SK-N-SH (cell line): ENCODE measurements at regions not wholly inside any gene's neighbourhood (a gene's known extent, or its start where the extent isn't known, plus 50 kb on each side); places are given as distances from the start of the nearest gene placed in this dataset.

Source experiments
- CTCF ChIA-PET: fragments of 300-600, 350-600 bp; formaldehyde crosslinking; extraction: SDS; loops from one replicate; lab custom pipeline; 2021; lab: Yijun Ruan, JAX
- POLR2A ChIA-PET: fragments of 350-600 bp; sonication (Branson Sonifier 250); formaldehyde crosslinking; extraction: SDS; loops from one replicate; lab custom pipeline; 2020; ENCODE audit warnings: antibody characterized with exemption, inconsistent platforms; lab: Yijun Ruan, JAX
- DNase-seq: peaks from one replicate; pipeline ENCODE4 v3.0.0; 2012
- H2AFZ ChIP-seq: fragments of 200-600 bp; sonication (generic); 2 replicates; pipeline ENCODE4 v1.8.1; 2016; ENCODE audit warnings: antibody characterized with exemption, mild to moderate bottlenecking, low read depth
- H3F3A ChIP-seq: fragments of 200-600 bp; sonication (generic); replicated peaks from 2 replicates; pipeline ENCODE3; 2016; ENCODE audit warnings: antibody characterized with exemption, mild to moderate bottlenecking; ENCODE audit not compliant: insufficient read depth
- H3K27ac ChIP-seq, 2 experiments: fragments of 200-500 bp in 1 of 2; fragments of 200-600 bp in 1 of 2; sonication (Bioruptor generic) in 1 of 2; sonication (generic), shearing (Covaris generic) in 1 of 2; 2 replicates each; pipeline versions ENCODE4 v1.5.1 to v1.6.1; 2014 to 2016; ENCODE audit warnings: low read depth in 2 of 2, inconsistent platforms in 1 of 2, low read length in 1 of 2, mild to moderate bottlenecking in 1 of 2, mixed read lengths in 1 of 2
- H3K27me3 ChIP-seq: fragments of 200-600 bp; sonication (generic), shearing (Covaris generic); 2 replicates; pipeline ENCODE4 v1.6.1; 2016; ENCODE audit warnings: mixed run types; ENCODE audit not compliant: insufficient read depth
- H3K36me3 ChIP-seq, 2 experiments: fragments of 200-500 bp in 1 of 2; fragments of 200-600 bp in 1 of 2; sonication (Bioruptor generic) in 1 of 2; sonication (generic) in 1 of 2; replicated peaks in 1 of 2; 2 replicates each; pipeline versions ENCODE3 to v1.5.1; 2014 to 2016; ENCODE audit warnings: low read length in 1 of 2, mild to moderate bottlenecking in 1 of 2; ENCODE audit not compliant: insufficient read depth in 2 of 2, control insufficient read depth in 1 of 2
- H3K4me1 ChIP-seq, 2 experiments: fragments of 200-500 bp in 1 of 2; fragments of 200-600 bp in 1 of 2; sonication (Bioruptor generic) in 1 of 2; sonication (generic), shearing (Covaris generic) in 1 of 2; 2 replicates each; pipeline versions ENCODE4 v1.5.1 to v1.6.1; 2014 to 2016; ENCODE audit warnings: low read depth in 1 of 2, low read length in 1 of 2, mixed run types in 1 of 2; ENCODE audit not compliant: insufficient read depth in 2 of 2, control insufficient read depth in 1 of 2
- H3K4me2 ChIP-seq: fragments of 200-600 bp; sonication (generic), shearing (Covaris generic); 2 replicates; pipeline ENCODE4 v1.6.1; 2017; ENCODE audit warnings: mixed run types
- H3K4me3 ChIP-seq, 2 experiments: fragments of 200-500 bp in 1 of 2; fragments of 200-600 bp in 1 of 2; sonication (Bioruptor generic) in 1 of 2; sonication (generic), shearing (Covaris generic) in 1 of 2; 2 replicates each; pipeline versions ENCODE4 v1.5.1 to v1.8.1; 2014 to 2016; ENCODE audit warnings: low read depth in 2 of 2, inconsistent platforms in 1 of 2, low read length in 1 of 2, mild to moderate bottlenecking in 1 of 2, mixed read lengths in 1 of 2, moderate library complexity in 1 of 2
- H3K79me2 ChIP-seq: fragments of 200-600 bp; sonication (generic); 2 replicates; pipeline ENCODE4 v1.8.1; 2017; ENCODE audit warnings: mild to moderate bottlenecking; ENCODE audit not compliant: insufficient read depth
- H3K9ac ChIP-seq: fragments of 200-600 bp; sonication (generic); 2 replicates; pipeline ENCODE4 v1.6.1; 2017; ENCODE audit warnings: mixed run types
- H3K9me2 ChIP-seq: fragments of 200-600 bp; sonication (generic); 2 replicates; pipeline ENCODE4 v1.6.1; 2017; ENCODE audit warnings: mixed run types
- H3K9me3 ChIP-seq: fragments of 200-600 bp; sonication (generic); 2 replicates; pipeline ENCODE4 v1.6.1; 2017; ENCODE audit warnings: mixed run types, mild to moderate bottlenecking, moderate library complexity
- H4K20me1 ChIP-seq: fragments of 200-600 bp; sonication (generic); 2 replicates; pipeline ENCODE4 v1.6.1; 2017; ENCODE audit warnings: mild to moderate bottlenecking, mixed run types; ENCODE audit not compliant: insufficient read depth
- CHD2 ChIP-seq: fragments of 150-350 bp; IDR thresholded peaks from 2 replicates; pipeline ENCODE4 v1.6.1; 2018; ENCODE audit warnings: low read length; ENCODE audit not compliant: partially characterized antibody
- FOSL2 ChIP-seq: IDR thresholded peaks from 2 replicates; pipeline ENCODE4 v1.4.0; 2012; ENCODE audit warnings: low read depth, mild to moderate bottlenecking, moderate library complexity, borderline replicate concordance
- FOXJ3 ChIP-seq: sonication (generic); formaldehyde crosslinking; IDR thresholded peaks from 2 replicates; pipeline ENCODE4 v1.5.1; 2020; ENCODE audit warnings: mild to moderate bottlenecking, missing genetic modification reagents
- FOXM1 ChIP-seq: IDR thresholded peaks from 2 replicates; pipeline ENCODE4 v1.4.0; 2012; ENCODE audit warnings: low read depth, mild to moderate bottlenecking
- GATA2 ChIP-seq: sonication (generic); formaldehyde crosslinking; IDR thresholded peaks from 2 replicates; pipeline ENCODE4 v1.5.0; 2020; ENCODE audit warnings: mild to moderate bottlenecking, missing genetic modification reagents
- MXI1 ChIP-seq: IDR thresholded peaks from 2 replicates; pipeline ENCODE4 v1.6.1; 2012; ENCODE audit warnings: mild to moderate bottlenecking, low read depth, low read length, improper control_type of control experiment
- NFIC ChIP-seq: IDR thresholded peaks from 2 replicates; pipeline ENCODE4 v1.4.0; 2012; ENCODE audit warnings: borderline replicate concordance
- PBX3 ChIP-seq: IDR thresholded peaks from 2 replicates; pipeline ENCODE4; 2012
- POLR2AphosphoS5 ChIP-seq: IDR thresholded peaks from 2 replicates; pipeline ENCODE4 v1.6.1; 2012; ENCODE audit warnings: low read depth, low read length
- RFX5 ChIP-seq: IDR thresholded peaks from 2 replicates; pipeline ENCODE4 v1.6.1; 2012; ENCODE audit warnings: mild to moderate bottlenecking, improper control_type of control experiment, low read length
- ZBTB33 ChIP-seq: IDR thresholded peaks from 2 replicates; pipeline ENCODE4 v1.4.0; 2012; ENCODE audit warnings: low read depth, borderline replicate concordance
- WGBS: methylation state at CpG from one replicate; pipeline ENCODE4 v1.1.6; 2017; ENCODE audit warnings: low lambda C conversion rate; 5-methylcytosine and 5-hydroxymethylcytosine counted together
- TF ChIP-seq, protein P1 (sequence below): IDR thresholded peaks from 2 replicates; pipeline ENCODE4 v1.6.1; 2012; ENCODE audit warnings: mild to moderate bottlenecking, low read depth, low read length, moderate library complexity
- TF ChIP-seq, protein P2 (sequence below): IDR thresholded peaks from 2 replicates; pipeline ENCODE4 v1.4.0; 2012; ENCODE audit warnings: low read depth
- TF ChIP-seq, protein P3 (sequence below): fragments of 150-350 bp; IDR thresholded peaks from 2 replicates; pipeline ENCODE4 v1.6.1; 2016; ENCODE audit warnings: mild to moderate bottlenecking, low read depth, low read length
- TF ChIP-seq, protein P4 (sequence below): fragments of 200-600 bp; sonication (generic); IDR thresholded peaks from 2 replicates; pipeline ENCODE4 v1.6.1; 2017; ENCODE audit warnings: antibody characterized with exemption, mild to moderate bottlenecking, moderate library complexity

- Histone ChIP-seq H3K27ac (no peak overlapping the region), H3F3A (no peaks in the 10 kb centered on the region), H4K20me1 (no peaks in the 10 kb centered on the region), H3K79me2 (no peaks in the 10 kb centered on the region), H3K36me3 (no peaks in the 10 kb centered on the region), H3K4me3 (no peak overlapping the region), H2AFZ (no peak overlapping the region), H3K9ac (no peak overlapping the region), H3K4me1 (peaks cover 0 to 7% of the 10 kb centered on the region in 2 experiments; a peak in 2 of 4 replicates), H3K9me2 (no peaks in the 10 kb centered on the region), H3K4me2 (no peak overlapping the region), H3K9me3 (no peaks in the 10 kb centered on the region; the same call in 1 of the 2 replicates), H3K27me3 (no peaks in the 10 kb centered on the region)
- 79% methylated on average over 1 of the region's 1 CpG for WGBS
- ChIA-PET POLR2A (no interaction called here), CTCF (interaction anchor here (1.2 to 1.3 kb wide), 2 partner anchors 10 to 515 kb away, joined by 4 to 5 read pairs; no protein-coding TSS in a partner anchor)
- TF ChIP-seq NFIC (no peak), FOXJ3 (CRISPR knock-in tag) (no peak), FOSL2 (no peak), POLR2AphosphoS5 (no peak), MXI1 (no peak), CHD2 (no peak), GATA2 (CRISPR knock-in tag) (no peak), FOXM1 (no peak), ZBTB33 (no peak), RFX5 (no peak), PBX3 (no peak)
- TF ChIP-seq, protein P1, sequence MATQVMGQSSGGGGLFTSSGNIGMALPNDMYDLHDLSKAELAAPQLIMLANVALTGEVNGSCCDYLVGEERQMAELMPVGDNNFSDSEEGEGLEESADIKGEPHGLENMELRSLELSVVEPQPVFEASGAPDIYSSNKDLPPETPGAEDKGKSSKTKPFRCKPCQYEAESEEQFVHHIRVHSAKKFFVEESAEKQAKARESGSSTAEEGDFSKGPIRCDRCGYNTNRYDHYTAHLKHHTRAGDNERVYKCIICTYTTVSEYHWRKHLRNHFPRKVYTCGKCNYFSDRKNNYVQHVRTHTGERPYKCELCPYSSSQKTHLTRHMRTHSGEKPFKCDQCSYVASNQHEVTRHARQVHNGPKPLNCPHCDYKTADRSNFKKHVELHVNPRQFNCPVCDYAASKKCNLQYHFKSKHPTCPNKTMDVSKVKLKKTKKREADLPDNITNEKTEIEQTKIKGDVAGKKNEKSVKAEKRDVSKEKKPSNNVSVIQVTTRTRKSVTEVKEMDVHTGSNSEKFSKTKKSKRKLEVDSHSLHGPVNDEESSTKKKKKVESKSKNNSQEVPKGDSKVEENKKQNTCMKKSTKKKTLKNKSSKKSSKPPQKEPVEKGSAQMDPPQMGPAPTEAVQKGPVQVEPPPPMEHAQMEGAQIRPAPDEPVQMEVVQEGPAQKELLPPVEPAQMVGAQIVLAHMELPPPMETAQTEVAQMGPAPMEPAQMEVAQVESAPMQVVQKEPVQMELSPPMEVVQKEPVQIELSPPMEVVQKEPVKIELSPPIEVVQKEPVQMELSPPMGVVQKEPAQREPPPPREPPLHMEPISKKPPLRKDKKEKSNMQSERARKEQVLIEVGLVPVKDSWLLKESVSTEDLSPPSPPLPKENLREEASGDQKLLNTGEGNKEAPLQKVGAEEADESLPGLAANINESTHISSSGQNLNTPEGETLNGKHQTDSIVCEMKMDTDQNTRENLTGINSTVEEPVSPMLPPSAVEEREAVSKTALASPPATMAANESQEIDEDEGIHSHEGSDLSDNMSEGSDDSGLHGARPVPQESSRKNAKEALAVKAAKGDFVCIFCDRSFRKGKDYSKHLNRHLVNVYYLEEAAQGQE, result no peak
- TF ChIP-seq, protein P2, sequence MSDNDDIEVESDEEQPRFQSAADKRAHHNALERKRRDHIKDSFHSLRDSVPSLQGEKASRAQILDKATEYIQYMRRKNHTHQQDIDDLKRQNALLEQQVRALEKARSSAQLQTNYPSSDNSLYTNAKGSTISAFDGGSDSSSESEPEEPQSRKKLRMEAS, result no peak
- TF ChIP-seq, protein P3, sequence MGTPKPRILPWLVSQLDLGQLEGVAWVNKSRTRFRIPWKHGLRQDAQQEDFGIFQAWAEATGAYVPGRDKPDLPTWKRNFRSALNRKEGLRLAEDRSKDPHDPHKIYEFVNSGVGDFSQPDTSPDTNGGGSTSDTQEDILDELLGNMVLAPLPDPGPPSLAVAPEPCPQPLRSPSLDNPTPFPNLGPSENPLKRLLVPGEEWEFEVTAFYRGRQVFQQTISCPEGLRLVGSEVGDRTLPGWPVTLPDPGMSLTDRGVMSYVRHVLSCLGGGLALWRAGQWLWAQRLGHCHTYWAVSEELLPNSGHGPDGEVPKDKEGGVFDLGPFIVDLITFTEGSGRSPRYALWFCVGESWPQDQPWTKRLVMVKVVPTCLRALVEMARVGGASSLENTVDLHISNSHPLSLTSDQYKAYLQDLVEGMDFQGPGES, result no peak
- TF ChIP-seq, protein P4, sequence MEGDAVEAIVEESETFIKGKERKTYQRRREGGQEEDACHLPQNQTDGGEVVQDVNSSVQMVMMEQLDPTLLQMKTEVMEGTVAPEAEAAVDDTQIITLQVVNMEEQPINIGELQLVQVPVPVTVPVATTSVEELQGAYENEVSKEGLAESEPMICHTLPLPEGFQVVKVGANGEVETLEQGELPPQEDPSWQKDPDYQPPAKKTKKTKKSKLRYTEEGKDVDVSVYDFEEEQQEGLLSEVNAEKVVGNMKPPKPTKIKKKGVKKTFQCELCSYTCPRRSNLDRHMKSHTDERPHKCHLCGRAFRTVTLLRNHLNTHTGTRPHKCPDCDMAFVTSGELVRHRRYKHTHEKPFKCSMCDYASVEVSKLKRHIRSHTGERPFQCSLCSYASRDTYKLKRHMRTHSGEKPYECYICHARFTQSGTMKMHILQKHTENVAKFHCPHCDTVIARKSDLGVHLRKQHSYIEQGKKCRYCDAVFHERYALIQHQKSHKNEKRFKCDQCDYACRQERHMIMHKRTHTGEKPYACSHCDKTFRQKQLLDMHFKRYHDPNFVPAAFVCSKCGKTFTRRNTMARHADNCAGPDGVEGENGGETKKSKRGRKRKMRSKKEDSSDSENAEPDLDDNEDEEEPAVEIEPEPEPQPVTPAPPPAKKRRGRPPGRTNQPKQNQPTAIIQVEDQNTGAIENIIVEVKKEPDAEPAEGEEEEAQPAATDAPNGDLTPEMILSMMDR, result no peak
- DNase-seq, result no peak
Measured at GRCh38 chr9:111154081-111154562, 115.9 kb upstream of the LPAR1 start.
